GM12878 (cell line): ENCODE measurements at regions not wholly inside any gene's neighbourhood (a gene's known extent, or its start where the extent isn't known, plus 50 kb on each side); places are given as distances from the start of the nearest gene placed in this dataset.

Experiments
- CHD4 ChIP-seq: fragments of 200-600 bp; sonication (generic); IDR thresholded peaks from 2 replicates; pipeline ENCODE4 v1.6.1; 2016; ENCODE audit warnings: mild to moderate bottlenecking
- CREM ChIP-seq: IDR thresholded peaks from 2 replicates; pipeline ENCODE4 v1.6.1; 2014; ENCODE audit warnings: antibody characterized with exemption, low read depth
- DPF2 ChIP-seq: fragments of 450-650 bp; IDR thresholded peaks from 2 replicates; pipeline ENCODE4 v1.6.1; 2017; ENCODE audit warnings: mild to moderate bottlenecking
- FOS ChIP-seq: IDR thresholded peaks from 3 replicates; pipeline ENCODE4 v1.6.1; 2011; ENCODE audit warnings: borderline replicate concordance; ENCODE audit not compliant: insufficient read length; ENCODE audit errors: extremely low read depth
- IKZF2 ChIP-seq, 2 experiments: fragments of 450-650 bp; IDR thresholded peaks; 2 replicates each; pipeline ENCODE4 v1.6.1; 2017; ENCODE audit warnings: mild to moderate bottlenecking in 2 of 2, moderate library complexity in 2 of 2
- LARP7 ChIP-seq: fragments of 450-650 bp; IDR thresholded peaks from 2 replicates; pipeline ENCODE4 v1.6.1; 2017; ENCODE audit warnings: mild to moderate bottlenecking
- MEF2A ChIP-seq: IDR thresholded peaks from 2 replicates; pipeline ENCODE4 v1.6.1; 2011; ENCODE audit warnings: low read depth, mild to moderate bottlenecking, low read length, moderate library complexity; ENCODE audit not compliant: insufficient read depth
- NFYA ChIP-seq: IDR thresholded peaks from 2 replicates; pipeline ENCODE4 v1.6.1; 2011; ENCODE audit warnings: low read depth, mild to moderate bottlenecking, low read length, improper control_type of control experiment, borderline replicate concordance
- SMAD5 ChIP-seq: IDR thresholded peaks from 2 replicates; pipeline ENCODE4 v1.6.1; 2016; ENCODE audit warnings: antibody characterized with exemption, low read depth
- SREBF1 ChIP-seq: IDR thresholded peaks from 2 replicates; pipeline ENCODE4 v1.6.1; 2012; ENCODE audit warnings: mild to moderate bottlenecking, low read length
- TAF1 ChIP-seq: IDR thresholded peaks from 2 replicates; pipeline ENCODE4 v1.6.1; 2011; ENCODE audit warnings: mild to moderate bottlenecking, low read depth, low read length, borderline replicate concordance
- TBL1XR1 ChIP-seq: IDR thresholded peaks from 2 replicates; pipeline ENCODE4 v1.6.1; 2012; ENCODE audit warnings: low read depth, low read length, improper control_type of control experiment
- ZNF207 ChIP-seq: fragments of 450-650 bp; IDR thresholded peaks from 2 replicates; pipeline ENCODE4 v1.6.1; 2014; ENCODE audit warnings: antibody characterized with exemption, mild to moderate bottlenecking, borderline replicate concordance
- ZSCAN29 ChIP-seq: fragments of 450-650 bp; IDR thresholded peaks from 2 replicates; pipeline ENCODE4 v1.6.1; 2017; ENCODE audit warnings: mild to moderate bottlenecking, moderate library complexity
- ZZZ3 ChIP-seq: IDR thresholded peaks from 2 replicates; pipeline ENCODE4 v1.6.1; 2011; ENCODE audit warnings: low read depth; ENCODE audit not compliant: control insufficient read depth, insufficient read length
- TF ChIP-seq, protein P1 (sequence below): IDR thresholded peaks from 2 replicates; pipeline ENCODE4 v1.6.1; 2012; ENCODE audit warnings: low read depth, low read length, improper control_type of control experiment
- TF ChIP-seq, protein P2 (sequence below): fragments of 450-650 bp; IDR thresholded peaks from 2 replicates; pipeline ENCODE4 v1.6.1; 2017; ENCODE audit warnings: low read depth, mild to moderate bottlenecking, moderate library complexity
- TF ChIP-seq, protein P3 (sequence below): fragments of 150-350 bp; IDR thresholded peaks from 2 replicates; pipeline ENCODE4 v1.6.1; 2016; ENCODE audit warnings: low read depth, low read length
- TF ChIP-seq, protein P4 (sequence below): fragments of 450-650 bp; IDR thresholded peaks from 2 replicates; pipeline ENCODE4 v1.6.1; 2016; ENCODE audit warnings: mild to moderate bottlenecking
- TF ChIP-seq, protein P5 (sequence below): fragments of 450-650 bp; IDR thresholded peaks from 2 replicates; pipeline ENCODE4 v1.6.1; 2017; ENCODE audit warnings: mild to moderate bottlenecking, moderate library complexity

DNA sequence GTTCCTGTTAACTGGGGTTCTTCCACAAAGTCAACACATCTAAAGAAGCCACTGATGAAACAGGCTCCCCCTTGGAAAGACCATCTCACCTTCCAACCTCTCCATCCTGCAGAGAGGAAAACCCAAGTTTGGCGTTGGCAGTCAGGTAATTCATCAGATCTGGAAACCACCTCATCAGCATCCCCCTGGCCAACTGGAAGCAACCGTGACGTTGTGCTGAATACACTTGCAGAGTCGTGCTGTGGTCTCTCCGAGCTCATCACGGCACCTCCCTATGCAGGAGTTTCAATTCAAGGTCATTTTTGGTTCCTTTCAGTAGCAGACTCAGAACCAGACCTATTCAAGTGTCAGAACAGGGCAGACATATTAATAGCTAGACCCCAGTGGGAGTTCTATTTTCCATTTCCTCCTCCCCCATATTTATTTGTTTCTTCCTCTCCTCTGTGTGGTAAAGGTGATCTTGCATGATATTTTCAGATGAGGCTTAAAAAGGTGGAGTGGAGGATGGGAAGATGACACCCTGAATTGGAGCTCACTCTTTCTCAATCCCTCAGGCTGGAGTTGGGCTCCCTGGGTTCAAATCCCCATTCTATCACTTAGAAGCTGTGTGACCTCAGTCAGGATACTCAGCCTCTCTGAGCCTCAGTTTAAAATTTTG lies 149.1 kb upstream of the ADO start (continued):
- no peak for TF ChIP-seq CHD4
- no peak for TF ChIP-seq NFYA
- peak; percentile 98 for TF ChIP-seq CREM
- no peak for TF ChIP-seq SREBF1
- TF ChIP-seq, protein P1, sequence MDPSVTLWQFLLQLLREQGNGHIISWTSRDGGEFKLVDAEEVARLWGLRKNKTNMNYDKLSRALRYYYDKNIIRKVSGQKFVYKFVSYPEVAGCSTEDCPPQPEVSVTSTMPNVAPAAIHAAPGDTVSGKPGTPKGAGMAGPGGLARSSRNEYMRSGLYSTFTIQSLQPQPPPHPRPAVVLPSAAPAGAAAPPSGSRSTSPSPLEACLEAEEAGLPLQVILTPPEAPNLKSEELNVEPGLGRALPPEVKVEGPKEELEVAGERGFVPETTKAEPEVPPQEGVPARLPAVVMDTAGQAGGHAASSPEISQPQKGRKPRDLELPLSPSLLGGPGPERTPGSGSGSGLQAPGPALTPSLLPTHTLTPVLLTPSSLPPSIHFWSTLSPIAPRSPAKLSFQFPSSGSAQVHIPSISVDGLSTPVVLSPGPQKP: no peak; the same call in 1 of the 2 replicates
- TF ChIP-seq, protein P2, sequence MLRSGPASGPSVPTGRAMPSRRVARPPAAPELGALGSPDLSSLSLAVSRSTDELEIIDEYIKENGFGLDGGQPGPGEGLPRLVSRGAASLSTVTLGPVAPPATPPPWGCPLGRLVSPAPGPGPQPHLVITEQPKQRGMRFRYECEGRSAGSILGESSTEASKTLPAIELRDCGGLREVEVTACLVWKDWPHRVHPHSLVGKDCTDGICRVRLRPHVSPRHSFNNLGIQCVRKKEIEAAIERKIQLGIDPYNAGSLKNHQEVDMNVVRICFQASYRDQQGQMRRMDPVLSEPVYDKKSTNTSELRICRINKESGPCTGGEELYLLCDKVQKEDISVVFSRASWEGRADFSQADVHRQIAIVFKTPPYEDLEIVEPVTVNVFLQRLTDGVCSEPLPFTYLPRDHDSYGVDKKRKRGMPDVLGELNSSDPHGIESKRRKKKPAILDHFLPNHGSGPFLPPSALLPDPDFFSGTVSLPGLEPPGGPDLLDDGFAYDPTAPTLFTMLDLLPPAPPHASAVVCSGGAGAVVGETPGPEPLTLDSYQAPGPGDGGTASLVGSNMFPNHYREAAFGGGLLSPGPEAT: peak; percentile 91
- TF ChIP-seq LARP7: no peak
- no peak for TF ChIP-seq FOS
- TF ChIP-seq, protein P3, sequence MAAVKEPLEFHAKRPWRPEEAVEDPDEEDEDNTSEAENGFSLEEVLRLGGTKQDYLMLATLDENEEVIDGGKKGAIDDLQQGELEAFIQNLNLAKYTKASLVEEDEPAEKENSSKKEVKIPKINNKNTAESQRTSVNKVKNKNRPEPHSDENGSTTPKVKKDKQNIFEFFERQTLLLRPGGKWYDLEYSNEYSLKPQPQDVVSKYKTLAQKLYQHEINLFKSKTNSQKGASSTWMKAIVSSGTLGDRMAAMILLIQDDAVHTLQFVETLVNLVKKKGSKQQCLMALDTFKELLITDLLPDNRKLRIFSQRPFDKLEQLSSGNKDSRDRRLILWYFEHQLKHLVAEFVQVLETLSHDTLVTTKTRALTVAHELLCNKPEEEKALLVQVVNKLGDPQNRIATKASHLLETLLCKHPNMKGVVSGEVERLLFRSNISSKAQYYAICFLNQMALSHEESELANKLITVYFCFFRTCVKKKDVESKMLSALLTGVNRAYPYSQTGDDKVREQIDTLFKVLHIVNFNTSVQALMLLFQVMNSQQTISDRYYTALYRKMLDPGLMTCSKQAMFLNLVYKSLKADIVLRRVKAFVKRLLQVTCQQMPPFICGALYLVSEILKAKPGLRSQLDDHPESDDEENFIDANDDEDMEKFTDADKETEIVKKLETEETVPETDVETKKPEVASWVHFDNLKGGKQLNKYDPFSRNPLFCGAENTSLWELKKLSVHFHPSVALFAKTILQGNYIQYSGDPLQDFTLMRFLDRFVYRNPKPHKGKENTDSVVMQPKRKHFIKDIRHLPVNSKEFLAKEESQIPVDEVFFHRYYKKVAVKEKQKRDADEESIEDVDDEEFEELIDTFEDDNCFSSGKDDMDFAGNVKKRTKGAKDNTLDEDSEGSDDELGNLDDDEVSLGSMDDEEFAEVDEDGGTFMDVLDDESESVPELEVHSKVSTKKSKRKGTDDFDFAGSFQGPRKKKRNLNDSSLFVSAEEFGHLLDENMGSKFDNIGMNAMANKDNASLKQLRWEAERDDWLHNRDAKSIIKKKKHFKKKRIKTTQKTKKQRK: no peak
- peak; percentile 99 for TF ChIP-seq MEF2A
- TF ChIP-seq IKZF2 (IDR thresholded peaks at IDR 0.05): peak; percentile 94 to 96
- no peak; the same call in 1 of the 2 replicates for TF ChIP-seq TAF1
- TF ChIP-seq ZSCAN29: no peak
- no peak for TF ChIP-seq ZNF207
- TF ChIP-seq TBL1XR1: peak; percentile 95
- no peak for TF ChIP-seq SMAD5
- TF ChIP-seq, protein P4, sequence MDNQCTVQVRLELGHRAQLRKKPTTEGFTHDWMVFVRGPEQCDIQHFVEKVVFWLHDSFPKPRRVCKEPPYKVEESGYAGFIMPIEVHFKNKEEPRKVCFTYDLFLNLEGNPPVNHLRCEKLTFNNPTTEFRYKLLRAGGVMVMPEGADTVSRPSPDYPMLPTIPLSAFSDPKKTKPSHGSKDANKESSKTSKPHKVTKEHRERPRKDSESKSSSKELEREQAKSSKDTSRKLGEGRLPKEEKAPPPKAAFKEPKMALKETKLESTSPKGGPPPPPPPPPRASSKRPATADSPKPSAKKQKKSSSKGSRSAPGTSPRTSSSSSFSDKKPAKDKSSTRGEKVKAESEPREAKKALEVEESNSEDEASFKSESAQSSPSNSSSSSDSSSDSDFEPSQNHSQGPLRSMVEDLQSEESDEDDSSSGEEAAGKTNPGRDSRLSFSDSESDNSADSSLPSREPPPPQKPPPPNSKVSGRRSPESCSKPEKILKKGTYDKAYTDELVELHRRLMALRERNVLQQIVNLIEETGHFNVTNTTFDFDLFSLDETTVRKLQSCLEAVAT: peak; percentile 30; the same call in 1 of the 2 replicates
- TF ChIP-seq, protein P5, sequence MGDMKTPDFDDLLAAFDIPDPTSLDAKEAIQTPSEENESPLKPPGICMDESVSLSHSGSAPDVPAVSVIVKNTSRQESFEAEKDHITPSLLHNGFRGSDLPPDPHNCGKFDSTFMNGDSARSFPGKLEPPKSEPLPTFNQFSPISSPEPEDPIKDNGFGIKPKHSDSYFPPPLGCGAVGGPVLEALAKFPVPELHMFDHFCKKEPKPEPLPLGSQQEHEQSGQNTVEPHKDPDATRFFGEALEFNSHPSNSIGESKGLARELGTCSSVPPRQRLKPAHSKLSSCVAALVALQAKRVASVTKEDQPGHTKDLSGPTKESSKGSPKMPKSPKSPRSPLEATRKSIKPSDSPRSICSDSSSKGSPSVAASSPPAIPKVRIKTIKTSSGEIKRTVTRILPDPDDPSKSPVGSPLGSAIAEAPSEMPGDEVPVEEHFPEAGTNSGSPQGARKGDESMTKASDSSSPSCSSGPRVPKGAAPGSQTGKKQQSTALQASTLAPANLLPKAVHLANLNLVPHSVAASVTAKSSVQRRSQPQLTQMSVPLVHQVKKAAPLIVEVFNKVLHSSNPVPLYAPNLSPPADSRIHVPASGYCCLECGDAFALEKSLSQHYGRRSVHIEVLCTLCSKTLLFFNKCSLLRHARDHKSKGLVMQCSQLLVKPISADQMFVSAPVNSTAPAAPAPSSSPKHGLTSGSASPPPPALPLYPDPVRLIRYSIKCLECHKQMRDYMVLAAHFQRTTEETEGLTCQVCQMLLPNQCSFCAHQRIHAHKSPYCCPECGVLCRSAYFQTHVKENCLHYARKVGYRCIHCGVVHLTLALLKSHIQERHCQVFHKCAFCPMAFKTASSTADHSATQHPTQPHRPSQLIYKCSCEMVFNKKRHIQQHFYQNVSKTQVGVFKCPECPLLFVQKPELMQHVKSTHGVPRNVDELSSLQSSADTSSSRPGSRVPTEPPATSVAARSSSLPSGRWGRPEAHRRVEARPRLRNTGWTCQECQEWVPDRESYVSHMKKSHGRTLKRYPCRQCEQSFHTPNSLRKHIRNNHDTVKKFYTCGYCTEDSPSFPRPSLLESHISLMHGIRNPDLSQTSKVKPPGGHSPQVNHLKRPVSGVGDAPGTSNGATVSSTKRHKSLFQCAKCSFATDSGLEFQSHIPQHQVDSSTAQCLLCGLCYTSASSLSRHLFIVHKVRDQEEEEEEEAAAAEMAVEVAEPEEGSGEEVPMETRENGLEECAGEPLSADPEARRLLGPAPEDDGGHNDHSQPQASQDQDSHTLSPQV: no peak
- TF ChIP-seq DPF2: peak; percentile 88
- no peak for TF ChIP-seq ZZZ3
